WTC11 (cell line): ENCODE measurements at regions not wholly inside any gene's neighbourhood (a gene's known extent, or its start where the extent isn't known, plus 50 kb on each side); places are given as distances from the start of the nearest gene placed in this dataset.

Source experiments
- ATAC-seq: fragments of 200-7000 bp; cut with Tn5 transposase; 2 replicates; pipeline ENCODE4 v1.10.0; 2021; ENCODE audit warnings: mild to moderate bottlenecking, moderate library complexity
- CTCF ChIA-PET: fragments of 300-600 bp; sonication (Branson Sonifier 250); formaldehyde crosslinking; loops from one replicate; lab custom pipeline; 2021; ENCODE audit warnings: antibody characterized with exemption; lab: Charles Lee
- POLR2A ChIA-PET: fragments of 350-600 bp; sonication (Branson Sonifier 250); formaldehyde crosslinking; loops from one replicate; lab custom pipeline; 2021; ENCODE audit warnings: antibody characterized with exemption; lab: Charles Lee
- DNase-seq: peaks from one replicate; pipeline ENCODE4 v3.0.0; 2021; ENCODE audit warnings: low spot score
- H3K27ac Mint-ChIP-seq: 2 replicates; pipeline ENCODE4 v1.8.0; 2021; ENCODE audit warnings: mixed read lengths
- H3K27me3 Mint-ChIP-seq: 2 replicates; pipeline ENCODE4 v1.8.0; 2021; ENCODE audit warnings: low read depth, mild to moderate bottlenecking, moderate library complexity, mixed read lengths
- H3K36me3 Mint-ChIP-seq: 2 replicates; pipeline ENCODE4 v1.8.0; 2021; ENCODE audit warnings: mixed read lengths
- H3K4me1 Mint-ChIP-seq: 2 replicates; pipeline ENCODE4 v1.8.0; 2022; ENCODE audit warnings: mixed read lengths
- H3K4me3 Mint-ChIP-seq: 2 replicates; pipeline ENCODE4 v1.8.0; 2021; ENCODE audit warnings: mild to moderate bottlenecking, moderate library complexity, mixed read lengths
- H3K9me3 Mint-ChIP-seq: 2 replicates; pipeline ENCODE4 v1.8.0; 2021; ENCODE audit warnings: mixed read lengths
- ATF1 ChIP-seq: sonication (generic); formaldehyde crosslinking; IDR thresholded peaks from 2 replicates; pipeline ENCODE4 v1.8.1; 2023; ENCODE audit warnings: mild to moderate bottlenecking, moderate library complexity, missing genetic modification reagents
- ERG ChIP-seq: fragments of 250-450 bp; sonication (Bioruptor Pico); IDR thresholded peaks from 2 replicates; pipeline ENCODE4 v1.8.0; 2021; ENCODE audit warnings: mild to moderate bottlenecking
- FOXP1 ChIP-seq: sonication (generic); formaldehyde crosslinking; IDR thresholded peaks from 2 replicates; pipeline ENCODE4 v1.8.0; 2022; ENCODE audit warnings: missing genetic modification reagents, mild to moderate bottlenecking, moderate library complexity, borderline replicate concordance
- GABPB1 ChIP-seq: sonication (generic); formaldehyde crosslinking; IDR thresholded peaks from 2 replicates; pipeline ENCODE4 v1.8.1; 2023; ENCODE audit warnings: mild to moderate bottlenecking, missing genetic modification reagents
- GRHL2 ChIP-seq: fragments of 250-450 bp; sonication (Bioruptor Pico); IDR thresholded peaks from 2 replicates; pipeline ENCODE4 v1.8.0; 2022; ENCODE audit warnings: mild to moderate bottlenecking, moderate library complexity; ENCODE audit not compliant: insufficient replicate concordance, severe bottlenecking
- JAZF1 ChIP-seq: fragments of 250-450 bp; sonication (Bioruptor Pico); IDR thresholded peaks from 2 replicates; pipeline ENCODE4 v1.9.0; 2021; ENCODE audit warnings: moderate library complexity, mild to moderate bottlenecking, inconsistent platforms
- MXD4 ChIP-seq: fragments of 250-450 bp; sonication (Bioruptor Pico); IDR thresholded peaks from 2 replicates; pipeline ENCODE4 v1.8.0; 2021; ENCODE audit warnings: mild to moderate bottlenecking, moderate library complexity, borderline replicate concordance
- NR1H2 ChIP-seq: sonication (generic); formaldehyde crosslinking; IDR thresholded peaks from 2 replicates; pipeline ENCODE4 v1.9.0; 2021; ENCODE audit warnings: mild to moderate bottlenecking, moderate library complexity, missing genetic modification reagents
- USF1 ChIP-seq: sonication (generic); formaldehyde crosslinking; IDR thresholded peaks from 2 replicates; pipeline ENCODE4 v1.8.0; 2022; ENCODE audit warnings: mild to moderate bottlenecking, missing genetic modification reagents
- ZNF281 ChIP-seq: sonication (generic); formaldehyde crosslinking; IDR thresholded peaks from 2 replicates; pipeline ENCODE4 v1.8.0; 2023; ENCODE audit warnings: mild to moderate bottlenecking, missing genetic modification reagents
- ZNF416 ChIP-seq: fragments of 250-450 bp; sonication (Bioruptor Pico); IDR thresholded peaks from 2 replicates; pipeline ENCODE4 v1.9.0; 2021; ENCODE audit warnings: mild to moderate bottlenecking, inconsistent platforms
- ZNF425 ChIP-seq: fragments of 250-450 bp; sonication (Bioruptor Pico); conservative IDR thresholded peaks from 2 replicates; pipeline ENCODE4 v1.9.0; 2021; ENCODE audit warnings: mild to moderate bottlenecking
- ZSCAN18 ChIP-seq: fragments of 250-450 bp; sonication (Bioruptor Pico); IDR thresholded peaks from 2 replicates; pipeline ENCODE4 v2.1.2; 2022; ENCODE audit warnings: mild to moderate bottlenecking, moderate library complexity

DNA sequence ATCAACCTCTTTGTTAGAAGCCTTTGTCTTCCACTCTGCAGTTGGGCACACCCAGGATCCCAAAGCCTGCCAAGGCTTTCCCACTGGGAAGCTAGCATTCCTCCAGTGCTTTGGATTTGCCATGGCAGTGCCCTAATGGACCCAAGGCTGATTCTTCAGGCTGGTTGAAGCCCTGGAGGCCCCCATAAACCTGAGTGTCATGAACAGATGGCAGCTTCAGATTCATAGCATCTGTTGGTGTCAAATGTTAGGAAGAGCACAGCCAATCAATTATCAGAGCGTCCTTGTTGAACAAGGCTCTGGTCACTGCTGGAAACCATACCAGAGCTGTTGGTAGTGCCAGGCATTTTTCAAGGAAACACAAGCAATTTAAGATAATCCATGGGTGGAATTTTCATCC, 241.1 kb upstream of the KLF4 start:
- no peak overlapping the region for H3K27ac Mint-ChIP-seq
- DNase-seq (no peak), ATAC-seq (no peak)
- H3K27me3 Mint-ChIP-seq = no peaks in the 10 kb centered on the region
- CTCF ChIA-PET = no interaction called here
- H3K9me3 Mint-ChIP-seq = no peaks in the 10 kb centered on the region
- H3K4me1 Mint-ChIP-seq = no peaks in the 10 kb centered on the region
- POLR2A ChIA-PET = interaction anchor here (0.5 kb wide), 1 partner anchor 99 kb away, joined by 3 read pairs; no protein-coding TSS in a partner anchor
- no peak for TF ChIP-seq GRHL2 (CRISPR knock-in tag)
- no peak for TF ChIP-seq ZSCAN18
- H3K36me3 Mint-ChIP-seq = no peaks in the 10 kb centered on the region
- H3K4me3 Mint-ChIP-seq = no peak overlapping the region

GRCh38 chr9:107727086-107727780, 237.7 kb upstream of the KLF4 start:
- ATAC-seq (no peak), DNase-seq (no peak)
- Mint-ChIP-seq H3K27ac (no peak overlapping the region), H3K36me3 (no peaks in the 10 kb centered on the region), H3K4me3 (no peak overlapping the region), H3K9me3 (peaks cover 20% of the 10 kb centered on the region), H3K27me3 (no peaks in the 10 kb centered on the region; the same call in 1 of the 2 replicates), H3K4me1 (no peaks in the 10 kb centered on the region)
- TF ChIP-seq ZNF416 (CRISPR knock-in tag) (no peak), ATF1 (no peak), JAZF1 (CRISPR knock-in tag) (no peak), ZNF281 (CRISPR knock-in tag) (no peak), MXD4 (CRISPR knock-in tag) (no peak), USF1 (CRISPR knock-in tag) (no peak), GABPB1 (no peak), ZSCAN18 (no peak), ZNF425 (CRISPR knock-in tag) (no peak), NR1H2 (CRISPR knock-in tag) (no peak), ERG (CRISPR knock-in tag) (no peak), FOXP1 (CRISPR knock-in tag) (no peak)
- ChIA-PET CTCF (interaction anchor here (1.2 kb wide), 1 partner anchor 239 kb away, joined by 3 read pairs; no protein-coding TSS in a partner anchor), POLR2A (no interaction called here)
